ENCODE measurements at regions not wholly inside any gene's neighbourhood (a gene's known extent, or its start where the extent isn't known, plus 50 kb on each side); places are given as distances from the start of the nearest gene placed in this dataset.
"Not testable (repeated sequence)": the region's sequence is repeated elsewhere in the genome, so short reads cannot be mapped to it uniquely, and the experiment has no call there.

- DNase-seq = no peak
These were observed 190.3 kb upstream of the TAB2 start for GRCh38 chr6:149127212-149127611.

- no peak for DNase-seq
These were observed 188.9 kb upstream of the TAB2 start for GRCh38 chr6:149128489-149129145.

- no peak for DNase-seq
These were observed 188.0 kb upstream of the TAB2 start for GRCh38 chr6:149129371-149130077.

GRCh38 chr6:149130090-149130489, 187.4 kb upstream of the TAB2 start:
- DNase-seq = no peak

- DNase-seq = no peak
These were observed 187.0 kb upstream of the TAB2 start for GRCh38 chr6:149130508-149130907.

- DNase-seq = no peak
These were observed 185.6 kb upstream of the TAB2 start for GRCh38 chr6:149131891-149132290.

GRCh38 chr6:149132336-149132735, 185.2 kb upstream of the TAB2 start:
- DNase-seq = no peak

- no peak for DNase-seq
These were observed 183.0 kb upstream of the TAB2 start for GRCh38 chr6:149134511-149134933.

- DNase-seq = no peak
These were observed 181.7 kb upstream of the TAB2 start for GRCh38 chr6:149135809-149136208.

GRCh38 chr6:149136273-149136912, 181.1 kb upstream of the TAB2 start:
- DNase-seq = no peak

GRCh38 chr6:149136913-149137286, 180.6 kb upstream of the TAB2 start:
- no peak for DNase-seq

GRCh38 chr6:149137594-149137993, 179.9 kb upstream of the TAB2 start:
- no peak for DNase-seq

- no peak for DNase-seq
These were observed 179.4 kb upstream of the TAB2 start for GRCh38 chr6:149138089-149138488.

- DNase-seq = no peak
These were observed 178.7 kb upstream of the TAB2 start for GRCh38 chr6:149138699-149139294.

- DNase-seq = no peak
These were observed 177.8 kb upstream of the TAB2 start for GRCh38 chr6:149139782-149140136.

- DNase-seq = no peak
These were observed 177.2 kb upstream of the TAB2 start for GRCh38 chr6:149140137-149140909.

- no peak for DNase-seq
These were observed 176.6 kb upstream of the TAB2 start for GRCh38 chr6:149140910-149141290.

GRCh38 chr6:149142924-149143429, 174.5 kb upstream of the TAB2 start:
- DNase-seq = no peak

- DNase-seq = not testable (repeated sequence)
These were observed 171.7 kb upstream of the TAB2 start for GRCh38 chr6:149145800-149146199.

- DNase-seq = no peak
These were observed 170.3 kb upstream of the TAB2 start for GRCh38 chr6:149147195-149147594.

GRCh38 chr6:149147938-149148718, 169.4 kb upstream of the TAB2 start:
- no peak for DNase-seq

GRCh38 chr6:149149653-149150052, 167.9 kb upstream of the TAB2 start:
- DNase-seq = no peak
